Upper lobe of left lung (tissue), 4 donors: ENCODE measurements at regions not wholly inside any gene's neighbourhood (a gene's known extent, or its start where the extent isn't known, plus 50 kb on each side); places are given as distances from the start of the nearest gene placed in this dataset.

Experiments
- POLR2A ChIP-seq, 4 donors: fragments of 450-650 bp; IDR thresholded peaks; one replicate each; pipeline ENCODE4 v1.5.1; 2016 to 2017; ENCODE audit warnings: antibody characterized with exemption in 4 of 4, mild to moderate bottlenecking in 2 of 4
- TF ChIP-seq, protein P1 (sequence below), 6 experiments: fragments of 450-650 bp in 4 of 6; fragments of 200-600 bp in 2 of 6; sonication (generic) in 2 of 6; IDR thresholded peaks; one replicate each; pipeline ENCODE4 v1.5.1; 2016 to 2019; ENCODE audit warnings: antibody characterized with exemption in 6 of 6

DNA sequence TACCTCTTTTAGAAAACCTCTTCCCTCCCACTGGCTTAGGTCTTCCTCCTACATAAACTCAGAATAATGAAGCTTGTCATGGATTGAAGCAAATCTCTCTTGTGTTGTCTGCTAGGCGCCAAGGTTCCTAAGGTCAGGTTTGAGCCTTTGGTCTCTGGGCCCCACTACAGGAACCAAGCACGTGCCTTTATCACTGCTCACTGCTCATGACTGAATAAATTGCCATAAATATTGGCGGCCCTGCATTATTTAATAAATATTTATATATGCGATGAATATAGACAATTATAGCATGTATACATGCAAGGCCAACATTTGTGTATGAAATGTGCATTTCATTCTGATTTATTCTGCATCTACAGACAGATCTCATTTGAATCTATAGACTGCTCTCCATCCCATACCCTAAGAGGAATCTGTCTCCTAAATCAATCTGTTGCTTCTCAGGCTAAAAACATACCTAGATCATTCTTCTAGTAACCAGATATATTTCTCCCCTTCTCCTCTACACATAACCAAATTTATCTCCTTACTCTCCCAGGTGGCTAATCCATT is 1717.6 kb upstream of the TENM3 start:
- no peak for TF ChIP-seq POLR2A (IDR thresholded peaks at IDR 0.05)
- TF ChIP-seq, protein P1, sequence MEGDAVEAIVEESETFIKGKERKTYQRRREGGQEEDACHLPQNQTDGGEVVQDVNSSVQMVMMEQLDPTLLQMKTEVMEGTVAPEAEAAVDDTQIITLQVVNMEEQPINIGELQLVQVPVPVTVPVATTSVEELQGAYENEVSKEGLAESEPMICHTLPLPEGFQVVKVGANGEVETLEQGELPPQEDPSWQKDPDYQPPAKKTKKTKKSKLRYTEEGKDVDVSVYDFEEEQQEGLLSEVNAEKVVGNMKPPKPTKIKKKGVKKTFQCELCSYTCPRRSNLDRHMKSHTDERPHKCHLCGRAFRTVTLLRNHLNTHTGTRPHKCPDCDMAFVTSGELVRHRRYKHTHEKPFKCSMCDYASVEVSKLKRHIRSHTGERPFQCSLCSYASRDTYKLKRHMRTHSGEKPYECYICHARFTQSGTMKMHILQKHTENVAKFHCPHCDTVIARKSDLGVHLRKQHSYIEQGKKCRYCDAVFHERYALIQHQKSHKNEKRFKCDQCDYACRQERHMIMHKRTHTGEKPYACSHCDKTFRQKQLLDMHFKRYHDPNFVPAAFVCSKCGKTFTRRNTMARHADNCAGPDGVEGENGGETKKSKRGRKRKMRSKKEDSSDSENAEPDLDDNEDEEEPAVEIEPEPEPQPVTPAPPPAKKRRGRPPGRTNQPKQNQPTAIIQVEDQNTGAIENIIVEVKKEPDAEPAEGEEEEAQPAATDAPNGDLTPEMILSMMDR (IDR thresholded peaks at IDR 0.05), result no peak
